ENCODE measurements at regions not wholly inside any gene's neighbourhood (a gene's known extent, or its start where the extent isn't known, plus 50 kb on each side); places are given as distances from the start of the nearest gene placed in this dataset.

GRCh38 chr1:233543338-233544255, 70.3 kb upstream of the KCNK1 start:
- H3K27ac ChIP-seq (ENCODE audit: low read depth, low read length): no peak overlapping the region
- no peaks in the 10 kb centered on the region for H3K9me3 ChIP-seq (ENCODE audit: control insufficient read depth in 1 of 2, low read length in 2 of 2)
- no peaks in the 10 kb centered on the region for H3K4me1 ChIP-seq (ENCODE audit: control insufficient read depth in 1 of 2, insufficient read depth in 2 of 2, low read length in 2 of 2)
- H3K9ac ChIP-seq (ENCODE audit: low read depth in 1 of 2, low read length in 2 of 2): no peak overlapping the region
- no peaks in the 10 kb centered on the region for H3K36me3 ChIP-seq (ENCODE audit: control insufficient read depth in 1 of 2, insufficient read depth in 2 of 2, low read length in 2 of 2)
- no peaks in the 10 kb centered on the region for H3K27me3 ChIP-seq (ENCODE audit: control insufficient read depth in 1 of 2, insufficient read depth in 2 of 2, low read length in 2 of 2)
- peak overlapping the region in 1 of 2 donors; percentile 7 for H3K4me3 ChIP-seq (ENCODE audit: low read depth in 1 of 2, low read length in 2 of 2)

- no peaks in the 10 kb centered on the region for H3K36me3 ChIP-seq (ENCODE audit: control insufficient read depth in 1 of 2, insufficient read depth in 2 of 2, low read length in 2 of 2)
- no peak overlapping the region for H3K9ac ChIP-seq (ENCODE audit: low read depth in 1 of 2, low read length in 2 of 2)
- no peak overlapping the region for H3K27ac ChIP-seq (ENCODE audit: low read depth, low read length)
- no peaks in the 10 kb centered on the region for H3K27me3 ChIP-seq (ENCODE audit: control insufficient read depth in 1 of 2, insufficient read depth in 2 of 2, low read length in 2 of 2)
- no peaks in the 10 kb centered on the region for H3K9me3 ChIP-seq (ENCODE audit: control insufficient read depth in 1 of 2, low read length in 2 of 2)
- no peaks in the 10 kb centered on the region for H3K4me1 ChIP-seq (ENCODE audit: control insufficient read depth in 1 of 2, insufficient read depth in 2 of 2, low read length in 2 of 2)
- peak overlapping the region in 1 of 2 donors; percentile 7 for H3K4me3 ChIP-seq (ENCODE audit: low read depth in 1 of 2, low read length in 2 of 2)
These were observed 69.6 kb upstream of the KCNK1 start for GRCh38 chr1:233544304-233544703.

GRCh38 chr1:233547726-233548125, 66.2 kb upstream of the KCNK1 start:
- Histone ChIP-seq H3K9me3 (ENCODE audit: control insufficient read depth in 1 of 2, low read length in 2 of 2) (no peaks in the 10 kb centered on the region), H3K9ac (ENCODE audit: low read depth in 1 of 2, low read length in 2 of 2) (no peak overlapping the region), H3K36me3 (ENCODE audit: control insufficient read depth in 1 of 2, insufficient read depth in 2 of 2, low read length in 2 of 2) (no peaks in the 10 kb centered on the region), H3K4me1 (ENCODE audit: control insufficient read depth in 1 of 2, insufficient read depth in 2 of 2, low read length in 2 of 2) (no peaks in the 10 kb centered on the region), H3K27me3 (ENCODE audit: control insufficient read depth in 1 of 2, insufficient read depth in 2 of 2, low read length in 2 of 2) (no peaks in the 10 kb centered on the region), H3K4me3 (ENCODE audit: low read depth in 1 of 2, low read length in 2 of 2) (no peak overlapping the region), H3K27ac (ENCODE audit: low read depth, low read length) (no peak overlapping the region)

GRCh38 chr1:233549404-233549803, 64.5 kb upstream of the KCNK1 start:
- no peaks in the 10 kb centered on the region for H3K4me1 ChIP-seq (ENCODE audit: control insufficient read depth in 1 of 2, insufficient read depth in 2 of 2, low read length in 2 of 2)
- no peaks in the 10 kb centered on the region for H3K36me3 ChIP-seq (ENCODE audit: control insufficient read depth in 1 of 2, insufficient read depth in 2 of 2, low read length in 2 of 2)
- no peak overlapping the region for H3K27ac ChIP-seq (ENCODE audit: low read depth, low read length)
- H3K4me3 ChIP-seq (ENCODE audit: low read depth in 1 of 2, low read length in 2 of 2): no peak overlapping the region
- no peaks in the 10 kb centered on the region for H3K9me3 ChIP-seq (ENCODE audit: control insufficient read depth in 1 of 2, low read length in 2 of 2)
- no peaks in the 10 kb centered on the region for H3K27me3 ChIP-seq (ENCODE audit: control insufficient read depth in 1 of 2, insufficient read depth in 2 of 2, low read length in 2 of 2)
- H3K9ac ChIP-seq (ENCODE audit: low read depth in 1 of 2, low read length in 2 of 2): no peak overlapping the region

- H3K9me3 ChIP-seq (ENCODE audit: control insufficient read depth in 1 of 2, low read length in 2 of 2): no peaks in the 10 kb centered on the region
- H3K27me3 ChIP-seq (ENCODE audit: control insufficient read depth in 1 of 2, insufficient read depth in 2 of 2, low read length in 2 of 2): no peaks in the 10 kb centered on the region
- H3K4me1 ChIP-seq (ENCODE audit: control insufficient read depth in 1 of 2, insufficient read depth in 2 of 2, low read length in 2 of 2): no peaks in the 10 kb centered on the region
- H3K9ac ChIP-seq (ENCODE audit: low read depth in 1 of 2, low read length in 2 of 2): no peak overlapping the region
- H3K4me3 ChIP-seq (ENCODE audit: low read depth in 1 of 2, low read length in 2 of 2): no peak overlapping the region
- H3K36me3 ChIP-seq (ENCODE audit: control insufficient read depth in 1 of 2, insufficient read depth in 2 of 2, low read length in 2 of 2): no peaks in the 10 kb centered on the region
- no peak overlapping the region for H3K27ac ChIP-seq (ENCODE audit: low read depth, low read length)
These were observed 64.0 kb upstream of the KCNK1 start for GRCh38 chr1:233549917-233550316.

- H3K4me1 ChIP-seq (ENCODE audit: control insufficient read depth in 1 of 2, insufficient read depth in 2 of 2, low read length in 2 of 2): no peaks in the 10 kb centered on the region
- H3K36me3 ChIP-seq (ENCODE audit: control insufficient read depth in 1 of 2, insufficient read depth in 2 of 2, low read length in 2 of 2): no peaks in the 10 kb centered on the region
- H3K9ac ChIP-seq (ENCODE audit: low read depth in 1 of 2, low read length in 2 of 2): no peak overlapping the region
- H3K4me3 ChIP-seq (ENCODE audit: low read depth in 1 of 2, low read length in 2 of 2): no peak overlapping the region
- no peak overlapping the region for H3K27ac ChIP-seq (ENCODE audit: low read depth, low read length)
- no peaks in the 10 kb centered on the region for H3K9me3 ChIP-seq (ENCODE audit: control insufficient read depth in 1 of 2, low read length in 2 of 2)
- no peaks in the 10 kb centered on the region for H3K27me3 ChIP-seq (ENCODE audit: control insufficient read depth in 1 of 2, insufficient read depth in 2 of 2, low read length in 2 of 2)
These were observed 59.9 kb upstream of the KCNK1 start for GRCh38 chr1:233554037-233554436.

- Histone ChIP-seq H3K9me3 (ENCODE audit: control insufficient read depth in 1 of 2, low read length in 2 of 2) (peaks cover 0 to 10% of the 10 kb centered on the region in 2 donors), H3K9ac (ENCODE audit: low read depth in 1 of 2, low read length in 2 of 2) (no peak overlapping the region), H3K4me1 (ENCODE audit: control insufficient read depth in 1 of 2, insufficient read depth in 2 of 2, low read length in 2 of 2) (no peaks in the 10 kb centered on the region)
These were observed 52.0 kb upstream of the KCNK1 start for GRCh38 chr1:233561708-233562426.

More at GRCh38 chr1:233561708-233562426, 52.0 kb upstream of the KCNK1 start:
- H3K4me3 ChIP-seq (ENCODE audit: low read depth in 1 of 2, low read length in 2 of 2): no peak overlapping the region
- H3K27me3 ChIP-seq (ENCODE audit: control insufficient read depth in 1 of 2, insufficient read depth in 2 of 2, low read length in 2 of 2): no peaks in the 10 kb centered on the region
- no peaks in the 10 kb centered on the region for H3K36me3 ChIP-seq (ENCODE audit: control insufficient read depth in 1 of 2, insufficient read depth in 2 of 2, low read length in 2 of 2)
- H3K27ac ChIP-seq (ENCODE audit: low read depth, low read length): no peak overlapping the region

Data from duodenal mucosa (tissue), 2 donors.